ENCODE measurements at regions not wholly inside any gene's neighbourhood (a gene's known extent, or its start where the extent isn't known, plus 50 kb on each side); places are given as distances from the start of the nearest gene placed in this dataset.

GRCh38 chr4:124589786-124590185, 122.7 kb downstream of the ANKRD50 start:
- TF ChIP-seq, protein P1, sequence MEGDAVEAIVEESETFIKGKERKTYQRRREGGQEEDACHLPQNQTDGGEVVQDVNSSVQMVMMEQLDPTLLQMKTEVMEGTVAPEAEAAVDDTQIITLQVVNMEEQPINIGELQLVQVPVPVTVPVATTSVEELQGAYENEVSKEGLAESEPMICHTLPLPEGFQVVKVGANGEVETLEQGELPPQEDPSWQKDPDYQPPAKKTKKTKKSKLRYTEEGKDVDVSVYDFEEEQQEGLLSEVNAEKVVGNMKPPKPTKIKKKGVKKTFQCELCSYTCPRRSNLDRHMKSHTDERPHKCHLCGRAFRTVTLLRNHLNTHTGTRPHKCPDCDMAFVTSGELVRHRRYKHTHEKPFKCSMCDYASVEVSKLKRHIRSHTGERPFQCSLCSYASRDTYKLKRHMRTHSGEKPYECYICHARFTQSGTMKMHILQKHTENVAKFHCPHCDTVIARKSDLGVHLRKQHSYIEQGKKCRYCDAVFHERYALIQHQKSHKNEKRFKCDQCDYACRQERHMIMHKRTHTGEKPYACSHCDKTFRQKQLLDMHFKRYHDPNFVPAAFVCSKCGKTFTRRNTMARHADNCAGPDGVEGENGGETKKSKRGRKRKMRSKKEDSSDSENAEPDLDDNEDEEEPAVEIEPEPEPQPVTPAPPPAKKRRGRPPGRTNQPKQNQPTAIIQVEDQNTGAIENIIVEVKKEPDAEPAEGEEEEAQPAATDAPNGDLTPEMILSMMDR (conservative IDR thresholded peaks at IDR 0.05 in 1 of 2, IDR thresholded peaks at IDR 0.05 in 1 of 2; ENCODE audit: low read depth in 1 of 2, low read length in 2 of 2), result no peak
- no peak for TF ChIP-seq EZH2 (IDR thresholded peaks at IDR 0.05; ENCODE audit: low read length, missing control alignments)

All from fibroblast of lung (primary cell).